WTC11 (cell line): ENCODE measurements at regions not wholly inside any gene's neighbourhood (a gene's known extent, or its start where the extent isn't known, plus 50 kb on each side); places are given as distances from the start of the nearest gene placed in this dataset.

Experiments
- ATAC-seq: fragments of 200-7000 bp; cut with Tn5 transposase; 2 replicates; pipeline ENCODE4 v1.10.0; 2021; ENCODE audit warnings: mild to moderate bottlenecking, moderate library complexity
- CTCF ChIA-PET: fragments of 300-600 bp; sonication (Branson Sonifier 250); formaldehyde crosslinking; loops from one replicate; lab custom pipeline; 2021; ENCODE audit warnings: antibody characterized with exemption; lab: Charles Lee
- POLR2A ChIA-PET: fragments of 350-600 bp; sonication (Branson Sonifier 250); formaldehyde crosslinking; loops from one replicate; lab custom pipeline; 2021; ENCODE audit warnings: antibody characterized with exemption; lab: Charles Lee
- DNase-seq: peaks from one replicate; pipeline ENCODE4 v3.0.0; 2021; ENCODE audit warnings: low spot score
- H3K27ac Mint-ChIP-seq: 2 replicates; pipeline ENCODE4 v1.8.0; 2021; ENCODE audit warnings: mixed read lengths
- H3K27me3 Mint-ChIP-seq: 2 replicates; pipeline ENCODE4 v1.8.0; 2021; ENCODE audit warnings: low read depth, mild to moderate bottlenecking, moderate library complexity, mixed read lengths
- H3K36me3 Mint-ChIP-seq: 2 replicates; pipeline ENCODE4 v1.8.0; 2021; ENCODE audit warnings: mixed read lengths
- H3K4me1 Mint-ChIP-seq: 2 replicates; pipeline ENCODE4 v1.8.0; 2022; ENCODE audit warnings: mixed read lengths
- H3K4me3 Mint-ChIP-seq: 2 replicates; pipeline ENCODE4 v1.8.0; 2021; ENCODE audit warnings: mild to moderate bottlenecking, moderate library complexity, mixed read lengths
- H3K9me3 Mint-ChIP-seq: 2 replicates; pipeline ENCODE4 v1.8.0; 2021; ENCODE audit warnings: mixed read lengths
- CBFB ChIP-seq: sonication (generic); formaldehyde crosslinking; IDR thresholded peaks from 2 replicates; pipeline ENCODE4 v1.8.1; 2022; ENCODE audit warnings: mild to moderate bottlenecking, low read depth, missing genetic modification reagents
- E2F5 ChIP-seq: sonication (generic); formaldehyde crosslinking; IDR thresholded peaks from 2 replicates; pipeline ENCODE4 v1.8.1; 2022; ENCODE audit warnings: mild to moderate bottlenecking, moderate library complexity, missing genetic modification reagents
- FOXJ3 ChIP-seq: sonication (generic); formaldehyde crosslinking; IDR thresholded peaks from 2 replicates; pipeline ENCODE4 v1.9.0; 2021; ENCODE audit warnings: missing genetic modification reagents, mild to moderate bottlenecking, borderline replicate concordance
- MLX ChIP-seq: sonication (generic); formaldehyde crosslinking; IDR thresholded peaks from 2 replicates; pipeline ENCODE4 v1.8.1; 2023; ENCODE audit warnings: mild to moderate bottlenecking, missing genetic modification reagents, moderate library complexity
- MXD4 ChIP-seq: fragments of 250-450 bp; sonication (Bioruptor Pico); IDR thresholded peaks from 2 replicates; pipeline ENCODE4 v1.8.0; 2021; ENCODE audit warnings: mild to moderate bottlenecking, moderate library complexity, borderline replicate concordance
- OVOL2 ChIP-seq: fragments of 250-450 bp; sonication (Bioruptor Pico); IDR thresholded peaks from 2 replicates; pipeline ENCODE4 v1.9.0; 2021; ENCODE audit warnings: mild to moderate bottlenecking, borderline replicate concordance
- TCF7 ChIP-seq: sonication (generic); formaldehyde crosslinking; IDR thresholded peaks from 2 replicates; pipeline ENCODE4 v1.8.0; 2022; ENCODE audit warnings: mild to moderate bottlenecking, low read depth, missing genetic modification reagents, moderate library complexity
- ZNF317 ChIP-seq: sonication (generic); formaldehyde crosslinking; IDR thresholded peaks from 2 replicates; pipeline ENCODE4 v1.8.1; 2023; ENCODE audit warnings: low read depth, mild to moderate bottlenecking, moderate library complexity, missing genetic modification reagents, borderline replicate concordance
- ZNF396 ChIP-seq: fragments of 250-450 bp; sonication (Bioruptor Pico); IDR thresholded peaks from 2 replicates; pipeline ENCODE4 v1.8.0; 2021; ENCODE audit warnings: mild to moderate bottlenecking, moderate library complexity, borderline replicate concordance
- ZNF671 ChIP-seq: fragments of 250-450 bp; sonication (Bioruptor Pico); IDR thresholded peaks from 2 replicates; pipeline ENCODE4 v1.8.0; 2021; ENCODE audit warnings: mild to moderate bottlenecking
- TF ChIP-seq, protein P1 (sequence below): sonication (generic); formaldehyde crosslinking; IDR thresholded peaks from 2 replicates; pipeline ENCODE4 v1.8.1; 2023; ENCODE audit warnings: mild to moderate bottlenecking, missing genetic modification reagents
- TF ChIP-seq, protein P2 (sequence below): sonication (generic); formaldehyde crosslinking; IDR thresholded peaks from 2 replicates; pipeline ENCODE4 v1.8.0; 2022; ENCODE audit warnings: missing genetic modification reagents

DNA sequence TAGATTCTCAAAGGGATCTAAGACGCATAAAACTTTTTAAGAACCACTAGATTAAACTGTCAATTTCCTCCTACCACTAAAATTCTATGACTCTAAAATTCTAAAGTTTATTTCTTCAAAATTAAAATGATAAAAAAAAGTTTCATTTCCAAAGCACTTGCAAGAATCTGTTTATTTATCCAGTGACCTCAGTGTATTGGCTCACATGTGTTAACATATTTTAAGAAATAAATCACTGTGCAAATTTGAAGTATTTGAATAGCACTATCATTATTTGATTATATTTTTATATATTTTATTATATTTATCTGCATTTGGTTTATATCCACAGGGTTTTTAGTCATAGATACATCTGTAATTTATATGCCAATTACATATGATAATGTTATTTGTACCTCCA, 62.2 kb upstream of the SLC12A2 start:
- H3K27ac Mint-ChIP-seq, result no peak overlapping the region

More for the DNA sequence above, 62.2 kb upstream of the SLC12A2 start:
- Mint-ChIP-seq H3K4me3 (no peak overlapping the region), H3K9me3 (no peaks in the 10 kb centered on the region), H3K27me3 (no peaks in the 10 kb centered on the region), H3K4me1 (no peaks in the 10 kb centered on the region), H3K36me3 (no peaks in the 10 kb centered on the region)
- CTCF ChIA-PET, result no interaction called here
- no peak for ATAC-seq
- no peak for TF ChIP-seq TCF7 (CRISPR knock-in tag)
- TF ChIP-seq, protein P1, sequence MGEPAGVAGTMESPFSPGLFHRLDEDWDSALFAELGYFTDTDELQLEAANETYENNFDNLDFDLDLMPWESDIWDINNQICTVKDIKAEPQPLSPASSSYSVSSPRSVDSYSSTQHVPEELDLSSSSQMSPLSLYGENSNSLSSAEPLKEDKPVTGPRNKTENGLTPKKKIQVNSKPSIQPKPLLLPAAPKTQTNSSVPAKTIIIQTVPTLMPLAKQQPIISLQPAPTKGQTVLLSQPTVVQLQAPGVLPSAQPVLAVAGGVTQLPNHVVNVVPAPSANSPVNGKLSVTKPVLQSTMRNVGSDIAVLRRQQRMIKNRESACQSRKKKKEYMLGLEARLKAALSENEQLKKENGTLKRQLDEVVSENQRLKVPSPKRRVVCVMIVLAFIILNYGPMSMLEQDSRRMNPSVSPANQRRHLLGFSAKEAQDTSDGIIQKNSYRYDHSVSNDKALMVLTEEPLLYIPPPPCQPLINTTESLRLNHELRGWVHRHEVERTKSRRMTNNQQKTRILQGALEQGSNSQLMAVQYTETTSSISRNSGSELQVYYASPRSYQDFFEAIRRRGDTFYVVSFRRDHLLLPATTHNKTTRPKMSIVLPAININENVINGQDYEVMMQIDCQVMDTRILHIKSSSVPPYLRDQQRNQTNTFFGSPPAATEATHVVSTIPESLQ (CRISPR knock-in tag), result no peak
- TF ChIP-seq ZNF317 (CRISPR knock-in tag), result no peak
- no peak for TF ChIP-seq MLX
- TF ChIP-seq, protein P2, sequence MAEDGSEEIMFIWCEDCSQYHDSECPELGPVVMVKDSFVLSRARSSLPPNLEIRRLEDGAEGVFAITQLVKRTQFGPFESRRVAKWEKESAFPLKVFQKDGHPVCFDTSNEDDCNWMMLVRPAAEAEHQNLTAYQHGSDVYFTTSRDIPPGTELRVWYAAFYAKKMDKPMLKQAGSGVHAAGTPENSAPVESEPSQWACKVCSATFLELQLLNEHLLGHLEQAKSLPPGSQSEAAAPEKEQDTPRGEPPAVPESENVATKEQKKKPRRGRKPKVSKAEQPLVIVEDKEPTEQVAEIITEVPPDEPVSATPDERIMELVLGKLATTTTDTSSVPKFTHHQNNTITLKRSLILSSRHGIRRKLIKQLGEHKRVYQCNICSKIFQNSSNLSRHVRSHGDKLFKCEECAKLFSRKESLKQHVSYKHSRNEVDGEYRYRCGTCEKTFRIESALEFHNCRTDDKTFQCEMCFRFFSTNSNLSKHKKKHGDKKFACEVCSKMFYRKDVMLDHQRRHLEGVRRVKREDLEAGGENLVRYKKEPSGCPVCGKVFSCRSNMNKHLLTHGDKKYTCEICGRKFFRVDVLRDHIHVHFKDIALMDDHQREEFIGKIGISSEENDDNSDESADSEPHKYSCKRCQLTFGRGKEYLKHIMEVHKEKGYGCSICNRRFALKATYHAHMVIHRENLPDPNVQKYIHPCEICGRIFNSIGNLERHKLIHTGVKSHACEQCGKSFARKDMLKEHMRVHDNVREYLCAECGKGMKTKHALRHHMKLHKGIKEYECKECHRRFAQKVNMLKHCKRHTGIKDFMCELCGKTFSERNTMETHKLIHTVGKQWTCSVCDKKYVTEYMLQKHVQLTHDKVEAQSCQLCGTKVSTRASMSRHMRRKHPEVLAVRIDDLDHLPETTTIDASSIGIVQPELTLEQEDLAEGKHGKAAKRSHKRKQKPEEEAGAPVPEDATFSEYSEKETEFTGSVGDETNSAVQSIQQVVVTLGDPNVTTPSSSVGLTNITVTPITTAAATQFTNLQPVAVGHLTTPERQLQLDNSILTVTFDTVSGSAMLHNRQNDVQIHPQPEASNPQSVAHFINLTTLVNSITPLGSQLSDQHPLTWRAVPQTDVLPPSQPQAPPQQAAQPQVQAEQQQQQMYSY, result no peak
- no peak for TF ChIP-seq MXD4 (CRISPR knock-in tag)
- no peak for TF ChIP-seq E2F5
- no peak for TF ChIP-seq FOXJ3 (CRISPR knock-in tag)
- no peak for TF ChIP-seq OVOL2
- no peak for TF ChIP-seq ZNF671 (CRISPR knock-in tag)
- no peak for TF ChIP-seq CBFB
- no peak for TF ChIP-seq ZNF396 (CRISPR knock-in tag)
- POLR2A ChIA-PET, result no interaction called here
- no peak for DNase-seq
